ENCODE measurements at regions not wholly inside any gene's neighbourhood (a gene's known extent, or its start where the extent isn't known, plus 50 kb on each side); places are given as distances from the start of the nearest gene placed in this dataset.
A peak's percentile ranks its signal among the peaks of the same experiment; 100 is the strongest.
"Not testable (repeated sequence)": the region's sequence is repeated elsewhere in the genome, so short reads cannot be mapped to it uniquely, and the experiment has no call there.

DNA sequence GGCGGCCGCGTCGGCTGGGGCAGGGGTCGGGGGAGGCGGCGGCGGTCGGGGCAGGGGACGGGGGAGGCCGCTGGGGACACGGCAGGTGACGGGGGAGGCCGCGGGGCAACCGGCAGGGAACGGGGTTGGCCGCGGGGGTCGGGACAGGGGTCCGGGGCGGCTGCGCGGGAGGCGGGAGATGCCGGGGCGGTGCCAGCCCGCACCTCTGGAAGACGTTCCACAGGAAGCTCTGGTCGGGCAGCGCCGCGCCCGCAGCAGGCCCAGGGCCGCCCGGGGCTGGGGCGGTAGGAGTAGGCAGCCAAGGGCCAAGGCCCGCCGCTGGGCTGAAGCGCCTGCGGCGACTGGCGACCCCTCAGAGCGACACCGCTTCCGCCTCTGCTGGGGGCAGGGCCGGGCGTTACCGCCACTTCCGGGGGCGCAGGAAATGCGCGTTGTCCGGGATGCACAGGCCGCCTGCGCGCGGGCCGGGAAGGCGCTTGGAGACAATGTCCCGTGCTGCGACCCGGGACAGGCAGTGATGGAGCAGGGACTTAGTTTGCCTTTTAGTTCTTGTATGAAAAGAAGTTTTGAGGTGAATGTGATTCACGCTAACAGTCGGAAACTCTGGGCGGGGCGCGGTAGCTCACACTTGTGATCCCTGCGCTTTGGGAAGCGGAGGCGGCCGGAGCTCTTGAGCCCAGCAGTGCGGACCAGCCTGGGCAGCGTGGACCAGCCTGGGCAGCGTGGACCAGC, 110.0 kb upstream of the LPCAT1 start (continued):
- TF ChIP-seq, protein P1, sequence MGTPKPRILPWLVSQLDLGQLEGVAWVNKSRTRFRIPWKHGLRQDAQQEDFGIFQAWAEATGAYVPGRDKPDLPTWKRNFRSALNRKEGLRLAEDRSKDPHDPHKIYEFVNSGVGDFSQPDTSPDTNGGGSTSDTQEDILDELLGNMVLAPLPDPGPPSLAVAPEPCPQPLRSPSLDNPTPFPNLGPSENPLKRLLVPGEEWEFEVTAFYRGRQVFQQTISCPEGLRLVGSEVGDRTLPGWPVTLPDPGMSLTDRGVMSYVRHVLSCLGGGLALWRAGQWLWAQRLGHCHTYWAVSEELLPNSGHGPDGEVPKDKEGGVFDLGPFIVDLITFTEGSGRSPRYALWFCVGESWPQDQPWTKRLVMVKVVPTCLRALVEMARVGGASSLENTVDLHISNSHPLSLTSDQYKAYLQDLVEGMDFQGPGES (IDR thresholded peaks at IDR 0.05; ENCODE audit: low read depth, low read length), result no peak
- peak; percentile 64 for TF ChIP-seq YY1 (IDR thresholded peaks at IDR 0.05; ENCODE audit: low read depth)
- TF ChIP-seq, protein P2, sequence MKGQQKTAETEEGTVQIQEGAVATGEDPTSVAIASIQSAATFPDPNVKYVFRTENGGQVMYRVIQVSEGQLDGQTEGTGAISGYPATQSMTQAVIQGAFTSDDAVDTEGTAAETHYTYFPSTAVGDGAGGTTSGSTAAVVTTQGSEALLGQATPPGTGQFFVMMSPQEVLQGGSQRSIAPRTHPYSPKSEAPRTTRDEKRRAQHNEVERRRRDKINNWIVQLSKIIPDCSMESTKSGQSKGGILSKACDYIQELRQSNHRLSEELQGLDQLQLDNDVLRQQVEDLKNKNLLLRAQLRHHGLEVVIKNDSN (IDR thresholded peaks at IDR 0.05; ENCODE audit: borderline replicate concordance, low read depth), result no peak
- TF ChIP-seq FOSL2 (IDR thresholded peaks at IDR 0.05; ENCODE audit: borderline replicate concordance, low read depth), result no peak
- TF ChIP-seq TEAD4 (IDR thresholded peaks at IDR 0.05; ENCODE audit: borderline replicate concordance, insufficient read depth), result no peak
- TF ChIP-seq, protein P3, sequence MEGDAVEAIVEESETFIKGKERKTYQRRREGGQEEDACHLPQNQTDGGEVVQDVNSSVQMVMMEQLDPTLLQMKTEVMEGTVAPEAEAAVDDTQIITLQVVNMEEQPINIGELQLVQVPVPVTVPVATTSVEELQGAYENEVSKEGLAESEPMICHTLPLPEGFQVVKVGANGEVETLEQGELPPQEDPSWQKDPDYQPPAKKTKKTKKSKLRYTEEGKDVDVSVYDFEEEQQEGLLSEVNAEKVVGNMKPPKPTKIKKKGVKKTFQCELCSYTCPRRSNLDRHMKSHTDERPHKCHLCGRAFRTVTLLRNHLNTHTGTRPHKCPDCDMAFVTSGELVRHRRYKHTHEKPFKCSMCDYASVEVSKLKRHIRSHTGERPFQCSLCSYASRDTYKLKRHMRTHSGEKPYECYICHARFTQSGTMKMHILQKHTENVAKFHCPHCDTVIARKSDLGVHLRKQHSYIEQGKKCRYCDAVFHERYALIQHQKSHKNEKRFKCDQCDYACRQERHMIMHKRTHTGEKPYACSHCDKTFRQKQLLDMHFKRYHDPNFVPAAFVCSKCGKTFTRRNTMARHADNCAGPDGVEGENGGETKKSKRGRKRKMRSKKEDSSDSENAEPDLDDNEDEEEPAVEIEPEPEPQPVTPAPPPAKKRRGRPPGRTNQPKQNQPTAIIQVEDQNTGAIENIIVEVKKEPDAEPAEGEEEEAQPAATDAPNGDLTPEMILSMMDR (IDR thresholded peaks at IDR 0.05), result no peak
- peak; percentile 23; the same call in 1 of the 2 replicates for TF ChIP-seq SIN3A (IDR thresholded peaks at IDR 0.05; ENCODE audit: borderline replicate concordance, low read depth, low read length)
- no peak for TF ChIP-seq MEF2A (IDR thresholded peaks at IDR 0.05; ENCODE audit: borderline replicate concordance, low read depth)
- TF ChIP-seq RFX5 (IDR thresholded peaks at IDR 0.05; ENCODE audit: low read length), result no peak

DNA sequence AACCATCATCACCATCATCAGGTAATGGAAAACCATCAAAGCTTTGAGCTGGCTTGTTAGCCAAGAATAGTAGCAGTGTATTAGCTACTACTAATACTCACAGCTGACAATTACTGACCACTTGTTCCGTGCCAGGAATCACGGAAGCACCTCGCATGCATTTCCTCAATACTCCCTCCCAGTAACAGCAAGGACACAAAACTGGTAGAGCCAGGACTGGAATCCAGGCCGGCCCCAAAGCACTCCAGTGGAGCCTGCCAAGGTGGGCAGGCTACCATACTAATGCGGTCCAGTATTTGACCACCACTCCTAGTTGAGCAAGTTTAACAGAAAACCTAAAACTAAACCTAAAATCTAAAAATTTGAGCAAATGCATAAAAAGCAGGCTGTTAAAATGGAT, 107.2 kb upstream of the LPCAT1 start:
- CTCF ChIA-PET, result not testable (repeated sequence)

DNA sequence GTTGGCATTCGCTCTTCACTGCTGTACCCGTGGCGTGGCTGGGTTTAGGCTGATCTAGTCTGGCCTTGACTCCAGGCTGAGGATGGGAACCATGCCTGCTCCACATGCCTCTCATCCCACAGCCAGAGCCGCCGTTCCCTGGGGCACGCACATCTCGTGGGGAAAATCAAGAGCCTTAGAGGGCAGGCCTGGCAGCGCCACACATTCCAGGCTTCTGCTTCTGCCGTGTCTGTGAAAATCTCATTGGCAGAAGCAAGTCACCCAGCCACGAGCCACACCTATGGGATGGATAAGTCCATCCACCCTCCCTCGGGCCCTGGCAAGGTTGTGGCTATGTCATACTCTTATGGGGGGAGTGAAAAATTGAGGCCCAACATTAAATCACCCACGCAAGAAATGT, 102.6 kb upstream of the LPCAT1 start:
- H4K20me1 ChIP-seq (ENCODE audit: insufficient read depth); DNase-seq; H3K9me3 ChIP-seq; POLR2A ChIA-PET; H3K4me3 ChIP-seq (ENCODE audit: low read depth in 2 of 2, low read length in 1 of 2); H3K4me1 ChIP-seq (ENCODE audit: control insufficient read depth in 1 of 2, insufficient read depth in 2 of 2, low read depth in 1 of 2, low read length in 1 of 2); H3F3A ChIP-seq (replicated peaks; ENCODE audit: insufficient read depth); H3K27ac ChIP-seq (ENCODE audit: low read depth in 2 of 2, low read length in 1 of 2); H2AFZ ChIP-seq (ENCODE audit: low read depth); H3K27me3 ChIP-seq (ENCODE audit: insufficient read depth); H3K9ac ChIP-seq; H3K79me2 ChIP-seq (ENCODE audit: insufficient read depth); H3K36me3 ChIP-seq (replicated peaks in 1 of 2; ENCODE audit: control insufficient read depth in 1 of 2, insufficient read depth in 2 of 2, low read length in 1 of 2); H3K4me2 ChIP-seq; H3K9me2 ChIP-seq; CTCF ChIA-PET: not testable (repeated sequence)
- WGBS (ENCODE audit: low lambda C conversion rate), result 96% methylated on average over 10 of the region's 12 CpGs

More for the DNA sequence above, 107.2 kb upstream of the LPCAT1 start:
- H3K9ac ChIP-seq; H4K20me1 ChIP-seq (ENCODE audit: insufficient read depth); H3K27ac ChIP-seq (ENCODE audit: low read depth in 2 of 2, low read length in 1 of 2); H3K36me3 ChIP-seq (replicated peaks in 1 of 2; ENCODE audit: control insufficient read depth in 1 of 2, insufficient read depth in 2 of 2, low read length in 1 of 2); H3K9me2 ChIP-seq; POLR2A ChIA-PET; H3F3A ChIP-seq (replicated peaks; ENCODE audit: insufficient read depth); H3K27me3 ChIP-seq (ENCODE audit: insufficient read depth); H3K4me2 ChIP-seq; H3K4me1 ChIP-seq (ENCODE audit: control insufficient read depth in 1 of 2, insufficient read depth in 2 of 2, low read depth in 1 of 2, low read length in 1 of 2); H3K9me3 ChIP-seq; H2AFZ ChIP-seq (ENCODE audit: low read depth); DNase-seq; H3K79me2 ChIP-seq (ENCODE audit: insufficient read depth); H3K4me3 ChIP-seq (ENCODE audit: low read depth in 2 of 2, low read length in 1 of 2): not testable (repeated sequence)
- WGBS (ENCODE audit: low lambda C conversion rate), result 98% methylated on average over 5 of the region's 5 CpGs

DNA sequence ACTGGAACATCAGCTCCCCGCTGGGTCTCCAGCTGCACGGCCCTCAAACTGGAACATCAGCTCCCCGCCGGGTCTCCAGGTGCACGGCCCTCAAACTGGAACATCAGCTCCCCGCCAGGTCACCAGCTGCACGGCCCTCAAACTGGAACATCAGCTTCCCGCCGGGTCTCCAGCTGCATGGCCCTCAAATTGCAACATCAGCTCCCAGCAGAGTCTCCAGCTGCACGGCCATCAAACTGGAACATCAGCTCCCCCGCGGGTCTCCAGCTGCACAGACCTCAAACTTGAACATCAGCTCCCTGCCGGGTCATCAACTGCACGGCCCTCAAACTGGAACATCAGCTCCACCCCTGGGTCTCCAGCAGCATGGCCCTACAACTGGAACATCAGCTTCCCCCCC, 95.8 kb upstream of the LPCAT1 start:
- not testable (repeated sequence) for H4K20me1 ChIP-seq (ENCODE audit: insufficient read depth); H3K9ac ChIP-seq; H3K9me2 ChIP-seq; H3K4me1 ChIP-seq (ENCODE audit: control insufficient read depth in 1 of 2, insufficient read depth in 2 of 2, low read depth in 1 of 2, low read length in 1 of 2); H3K79me2 ChIP-seq (ENCODE audit: insufficient read depth); H2AFZ ChIP-seq (ENCODE audit: low read depth); H3K27me3 ChIP-seq (ENCODE audit: insufficient read depth); H3F3A ChIP-seq (replicated peaks; ENCODE audit: insufficient read depth); DNase-seq; H3K4me2 ChIP-seq; H3K9me3 ChIP-seq; H3K36me3 ChIP-seq (replicated peaks in 1 of 2; ENCODE audit: control insufficient read depth in 1 of 2, insufficient read depth in 2 of 2, low read length in 1 of 2); H3K4me3 ChIP-seq (ENCODE audit: low read depth in 2 of 2, low read length in 1 of 2); H3K27ac ChIP-seq (ENCODE audit: low read depth in 2 of 2, low read length in 1 of 2)
- CTCF ChIA-PET, result interaction anchor here (1.7 kb wide), 1 partner anchor 25 kb away, joined by 5 read pairs; no protein-coding TSS in a partner anchor
- 100% methylated on average over 1 of the region's 14 CpGs for WGBS (ENCODE audit: low lambda C conversion rate)
- POLR2A ChIA-PET, result interaction anchor here (0.6 kb wide), 1 partner anchor 49 kb away, joined by 3 read pairs; no protein-coding TSS in a partner anchor

DNA sequence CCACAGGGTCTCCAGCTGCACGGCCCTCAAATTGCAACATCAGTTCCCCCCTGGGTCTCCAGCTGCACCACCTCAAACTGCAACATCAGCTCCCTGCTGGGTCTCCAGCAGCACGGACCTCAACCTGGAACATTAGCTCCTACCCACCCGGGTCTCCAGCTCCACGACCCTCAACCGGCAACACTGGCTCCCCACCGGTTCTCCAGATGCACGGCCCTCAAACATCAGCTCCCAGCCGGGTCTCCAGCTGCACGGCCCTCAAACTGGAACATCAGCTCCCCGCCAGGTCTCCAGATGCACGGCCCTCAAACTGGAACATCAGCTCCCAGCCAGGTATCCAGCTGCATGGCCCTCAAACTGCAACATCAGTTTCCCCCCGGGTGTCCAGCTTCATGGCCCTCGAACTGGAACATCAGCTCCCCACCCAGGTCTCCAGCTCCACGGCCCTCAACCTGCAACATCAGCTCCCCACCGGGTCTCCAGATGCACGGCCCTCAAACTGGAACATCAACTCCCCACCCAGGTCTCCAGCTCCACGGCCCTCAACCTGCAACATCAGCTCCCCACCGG, 94.6 kb upstream of the LPCAT1 start:
- WGBS (ENCODE audit: low lambda C conversion rate), result 89% methylated on average over 16 of the region's 18 CpGs
- POLR2A ChIA-PET, result not testable (repeated sequence)
- CTCF ChIA-PET, result interaction anchor here (1.1 to 2.4 kb wide), 3 partner anchors 24 to 138 kb away, joined by 3 to 7 read pairs (median 5); no protein-coding TSS in a partner anchor

More for the DNA sequence above, 94.6 kb upstream of the LPCAT1 start:
- H2AFZ ChIP-seq (ENCODE audit: low read depth); H4K20me1 ChIP-seq (ENCODE audit: insufficient read depth); H3K79me2 ChIP-seq (ENCODE audit: insufficient read depth); DNase-seq; H3K27me3 ChIP-seq (ENCODE audit: insufficient read depth); H3F3A ChIP-seq (replicated peaks; ENCODE audit: insufficient read depth); H3K4me1 ChIP-seq (ENCODE audit: control insufficient read depth in 1 of 2, insufficient read depth in 2 of 2, low read depth in 1 of 2, low read length in 1 of 2); H3K4me2 ChIP-seq; H3K4me3 ChIP-seq (ENCODE audit: low read depth in 2 of 2, low read length in 1 of 2); H3K36me3 ChIP-seq (replicated peaks in 1 of 2; ENCODE audit: control insufficient read depth in 1 of 2, insufficient read depth in 2 of 2, low read length in 1 of 2); H3K9ac ChIP-seq; H3K9me2 ChIP-seq; H3K27ac ChIP-seq (ENCODE audit: low read depth in 2 of 2, low read length in 1 of 2); H3K9me3 ChIP-seq: not testable (repeated sequence)
